Mesenchymal stem cell (in vitro differentiated cells and primary cell): ENCODE measurements at regions not wholly inside any gene's neighbourhood (a gene's known extent, or its start where the extent isn't known, plus 50 kb on each side); places are given as distances from the start of the nearest gene placed in this dataset.

ENCODE experiments used
- DNase-seq: peaks from one replicate; pipeline ENCODE4 v3.0.0-alpha.2; 2013
- H2AFZ ChIP-seq: one replicate; pipeline ENCODE4 v1.6.1; 2013; ENCODE audit warnings: low read depth, mild to moderate bottlenecking, control low read depth, inconsistent platforms, low read length, moderate library complexity
- H2AK5ac ChIP-seq: 2 replicates; pipeline ENCODE4 v1.6.1; 2013; ENCODE audit warnings: low read length, moderate library complexity, mild to moderate bottlenecking, inconsistent platforms; ENCODE audit not compliant: severe bottlenecking
- H2BK120ac ChIP-seq: one replicate; pipeline ENCODE4 v1.6.1; 2013; ENCODE audit warnings: low read depth, mild to moderate bottlenecking, inconsistent platforms, low read length, moderate library complexity
- H2BK12ac ChIP-seq, 2 experiments: one replicate each; pipeline ENCODE4 v1.6.1; 2013; ENCODE audit warnings: inconsistent platforms in 2 of 2, low read length in 2 of 2, mild to moderate bottlenecking in 2 of 2, moderate library complexity in 2 of 2, control low read depth in 1 of 2
- H2BK15ac ChIP-seq: one replicate; pipeline ENCODE4 v1.6.1; 2013; ENCODE audit warnings: mild to moderate bottlenecking, low read depth, inconsistent platforms; ENCODE audit not compliant: poor library complexity, severe bottlenecking
- H2BK5ac ChIP-seq: 2 replicates; pipeline ENCODE4 v1.6.1; 2013; ENCODE audit warnings: low read depth, mild to moderate bottlenecking, low read length, control low read depth, inconsistent platforms; ENCODE audit not compliant: poor library complexity, severe bottlenecking
- H3K14ac ChIP-seq, 2 experiments: one replicate each; pipeline ENCODE4 v1.6.1; 2013; ENCODE audit warnings: inconsistent platforms in 2 of 2, low read length in 2 of 2, control low read depth in 1 of 2, mild to moderate bottlenecking in 1 of 2, moderate library complexity in 1 of 2
- H3K18ac ChIP-seq, 2 experiments: one replicate each; pipeline ENCODE4 v1.6.1; 2013; ENCODE audit warnings: inconsistent platforms in 2 of 2, low read length in 2 of 2, control low read depth in 1 of 2, low read depth in 1 of 2, mild to moderate bottlenecking in 1 of 2
- H3K23ac ChIP-seq, 2 experiments: one replicate each; pipeline ENCODE4 v1.6.1; 2013; ENCODE audit warnings: inconsistent platforms in 2 of 2, low read length in 2 of 2, mild to moderate bottlenecking in 2 of 2, moderate library complexity in 2 of 2, control low read depth in 1 of 2
- H3K27ac ChIP-seq: 2 replicates; pipeline ENCODE4 v1.5.1; 2013; ENCODE audit warnings: mild to moderate bottlenecking, moderate library complexity, low read length, control low read depth, inconsistent platforms; ENCODE audit not compliant: poor library complexity, severe bottlenecking
- H3K27me3 ChIP-seq, 2 experiments: 2 replicates each; pipeline versions ENCODE4 v1.6.1 to v1.7.0; 2013; ENCODE audit warnings: low read length in 2 of 2, mild to moderate bottlenecking in 2 of 2, moderate library complexity in 2 of 2, control low read depth in 1 of 2, inconsistent platforms in 1 of 2; ENCODE audit not compliant: control insufficient read depth in 1 of 2, insufficient read depth in 1 of 2
- H3K36me3 ChIP-seq, 2 experiments: 2 replicates each; pipeline versions ENCODE4 v1.6.1 to v1.7.0; 2013; ENCODE audit warnings: low read length in 2 of 2, control low read depth in 1 of 2, inconsistent platforms in 1 of 2, low read depth in 1 of 2, mild to moderate bottlenecking in 1 of 2; ENCODE audit not compliant: insufficient read depth in 2 of 2, control insufficient read depth in 1 of 2
- H3K4ac ChIP-seq, 2 experiments: one replicate each; pipeline ENCODE4 v1.6.1; 2013; ENCODE audit warnings: inconsistent platforms in 2 of 2, low read length in 2 of 2, mild to moderate bottlenecking in 2 of 2, moderate library complexity in 2 of 2, control low read depth in 1 of 2, low read depth in 1 of 2
- H3K4me1 ChIP-seq: 2 replicates; pipeline ENCODE4 v1.6.1; 2013; ENCODE audit warnings: low read depth, low read length, control low read depth; ENCODE audit not compliant: control insufficient read depth, insufficient read depth
- H3K4me2 ChIP-seq: 2 replicates; pipeline ENCODE4 v1.6.1; 2013; ENCODE audit warnings: low read length, mild to moderate bottlenecking, inconsistent platforms; ENCODE audit not compliant: poor library complexity, severe bottlenecking
- H3K4me3 ChIP-seq, 2 experiments: 2 replicates each; pipeline versions ENCODE4 v1.5.1 to v1.7.0; 2013; ENCODE audit warnings: low read length in 2 of 2, mild to moderate bottlenecking in 2 of 2, control low read depth in 1 of 2, low read depth in 1 of 2; ENCODE audit not compliant: insufficient read depth in 1 of 2
- H3K79me1 ChIP-seq: replicated peaks from 2 replicates; pipeline ENCODE4 v1.6.1; 2013; ENCODE audit warnings: mild to moderate bottlenecking, control low read depth, low read length, inconsistent platforms; ENCODE audit not compliant: poor library complexity, severe bottlenecking
- H3K9ac ChIP-seq: 2 replicates; pipeline ENCODE4 v1.7.0; 2013; ENCODE audit warnings: mild to moderate bottlenecking, low read length, moderate library complexity
- H3K9me3 ChIP-seq: 2 replicates; pipeline ENCODE4 v1.7.0; 2013; ENCODE audit warnings: mild to moderate bottlenecking, low read length; ENCODE audit not compliant: control insufficient read depth
- H4K8ac ChIP-seq: one replicate; pipeline ENCODE4 v1.6.1; 2013; ENCODE audit warnings: inconsistent platforms, mild to moderate bottlenecking, low read length, moderate library complexity
- H4K91ac ChIP-seq: one replicate; pipeline ENCODE4 v1.6.1; 2013; ENCODE audit warnings: mild to moderate bottlenecking, low read length, inconsistent platforms
- WGBS: methylation state at CpG from one replicate; pipeline ENCODE4 v1.1.7; 2013; ENCODE audit warnings: mixed read lengths; 5-methylcytosine and 5-hydroxymethylcytosine counted together

DNA sequence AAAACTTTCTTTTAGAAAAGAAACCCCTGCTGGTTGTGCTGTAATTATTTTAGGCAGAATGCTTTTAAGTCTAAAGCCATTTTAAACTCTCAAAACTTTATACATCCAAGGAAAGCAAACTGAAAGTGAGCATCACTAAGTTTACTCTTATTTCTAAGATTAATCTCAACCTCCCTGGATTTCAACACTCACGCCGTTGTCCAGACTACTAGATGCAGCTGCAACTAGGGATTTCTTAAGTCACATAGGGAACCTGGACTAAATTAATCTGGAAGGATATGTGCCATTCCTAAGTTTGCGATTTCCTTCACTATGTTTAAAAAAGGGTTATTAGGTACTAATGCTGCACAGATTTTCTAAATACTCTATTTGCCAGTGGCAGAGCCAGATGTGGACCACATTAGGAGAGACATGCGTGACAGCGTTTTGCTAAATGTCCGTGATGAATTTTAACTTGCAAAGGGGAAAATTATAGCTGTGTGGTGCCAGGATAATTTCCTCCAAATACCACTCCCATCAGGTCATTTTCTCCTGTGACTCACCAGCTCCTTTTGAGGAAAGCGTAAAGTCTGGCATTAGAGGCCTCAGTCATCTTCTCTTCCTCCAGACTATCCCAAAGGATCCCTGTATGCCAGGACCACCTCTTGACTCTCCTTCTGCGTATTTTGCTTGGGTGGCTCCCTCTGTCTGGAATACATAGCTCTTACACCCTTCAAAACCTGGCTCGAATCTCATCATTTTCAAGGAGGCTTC lies 143.7 kb downstream of the ATL2 start:
- Histone ChIP-seq H3K79me1 (no peaks in the 10 kb centered on the region), H3K27me3 (no peaks in the 10 kb centered on the region), H3K18ac (no peak overlapping the region), H2BK120ac (no peak overlapping the region), H2BK5ac (no peak overlapping the region), H3K36me3 (no peaks in the 10 kb centered on the region), H4K91ac (no peak overlapping the region), H2AK5ac (no peak overlapping the region), H3K14ac (no peak overlapping the region), H2BK12ac (no peak overlapping the region), H3K9ac (peak overlapping the region; percentile 79), H2AFZ (no peak overlapping the region), H4K8ac (no peak overlapping the region), H3K4me2 (no peak overlapping the region), H3K23ac (no peak overlapping the region), H3K9me3 (no peaks in the 10 kb centered on the region), H3K4me3 (peak overlapping the region in 1 of 2 experiments; percentile 65), H3K27ac (no peak overlapping the region), H3K4me1 (peaks cover 2% of the 10 kb centered on the region), H2BK15ac (no peak overlapping the region), H3K4ac (no peak overlapping the region)
- 74% methylated on average over 5 of the region's 9 CpGs for WGBS
- DNase-seq: peak; percentile 48

DNA sequence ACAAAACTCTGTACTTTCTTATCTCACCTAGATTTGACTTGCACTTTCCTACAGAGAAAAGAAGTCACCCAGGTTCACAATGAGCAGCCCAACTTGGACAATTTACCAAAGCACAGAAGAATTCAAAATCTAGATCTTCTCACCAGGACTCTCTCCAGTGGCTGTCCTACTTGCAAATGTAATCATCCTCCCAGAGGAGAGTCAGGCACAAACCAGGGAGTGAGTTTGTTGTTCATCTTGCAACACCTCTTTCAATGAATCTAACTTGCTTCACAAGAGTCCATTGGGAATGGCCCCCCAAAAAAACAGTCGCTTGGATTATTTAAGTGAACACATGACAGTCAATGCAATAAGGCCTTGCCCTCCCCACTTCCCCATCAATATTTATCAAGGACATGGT lies 144.6 kb downstream of the ATL2 start:
- no peak overlapping the region for H3K14ac ChIP-seq
- H3K4ac ChIP-seq: no peak overlapping the region
- no peak for DNase-seq
- H2BK120ac ChIP-seq: no peak overlapping the region
- H3K4me3 ChIP-seq: peak overlapping the region in 1 of 2 experiments; percentile 65
- H4K91ac ChIP-seq: no peak overlapping the region
- no peak overlapping the region for H3K18ac ChIP-seq
- H3K27ac ChIP-seq: no peak overlapping the region
- H2AK5ac ChIP-seq: peak overlapping the region; percentile 73
- H3K23ac ChIP-seq: no peak overlapping the region
- no peaks in the 10 kb centered on the region for H3K79me1 ChIP-seq
- peak overlapping the region; percentile 79 for H3K9ac ChIP-seq
- H3K27me3 ChIP-seq: no peaks in the 10 kb centered on the region
- H2BK12ac ChIP-seq: no peak overlapping the region
- H3K36me3 ChIP-seq: no peaks in the 10 kb centered on the region
- H3K9me3 ChIP-seq: no peaks in the 10 kb centered on the region
- H4K8ac ChIP-seq: no peak overlapping the region
- no peak overlapping the region for H2BK15ac ChIP-seq
- H3K4me2 ChIP-seq: no peak overlapping the region
- no CpG with 5 or more reads among the region's 1 CpG for WGBS
- H3K4me1 ChIP-seq: peaks cover 2% of the 10 kb centered on the region
- H2AFZ ChIP-seq: no peak overlapping the region
- H2BK5ac ChIP-seq: no peak overlapping the region

DNA sequence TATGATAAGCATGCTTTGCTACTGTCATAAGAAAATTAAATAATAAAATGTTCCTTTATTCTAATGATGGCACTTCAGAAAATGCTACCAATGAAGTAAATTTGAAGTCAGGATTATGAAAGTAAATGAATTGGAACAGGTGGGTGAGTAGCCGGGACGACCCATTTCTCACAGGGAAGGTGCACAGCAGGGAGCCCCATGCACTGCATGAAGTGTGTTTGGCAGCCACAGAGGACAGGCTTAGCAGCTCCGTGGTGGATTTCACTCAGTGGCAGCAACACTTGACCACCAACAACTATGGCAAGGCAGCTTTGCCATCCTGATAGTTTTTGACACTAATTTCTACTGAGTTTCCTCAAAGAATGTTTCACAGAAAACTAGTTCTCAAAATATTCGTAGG lies 146.3 kb downstream of the ATL2 start:
- no peaks in the 10 kb centered on the region for H3K27me3 ChIP-seq
- 77% methylated on average over 3 of the region's 4 CpGs for WGBS
- no peak overlapping the region for H2BK5ac ChIP-seq

DNA sequence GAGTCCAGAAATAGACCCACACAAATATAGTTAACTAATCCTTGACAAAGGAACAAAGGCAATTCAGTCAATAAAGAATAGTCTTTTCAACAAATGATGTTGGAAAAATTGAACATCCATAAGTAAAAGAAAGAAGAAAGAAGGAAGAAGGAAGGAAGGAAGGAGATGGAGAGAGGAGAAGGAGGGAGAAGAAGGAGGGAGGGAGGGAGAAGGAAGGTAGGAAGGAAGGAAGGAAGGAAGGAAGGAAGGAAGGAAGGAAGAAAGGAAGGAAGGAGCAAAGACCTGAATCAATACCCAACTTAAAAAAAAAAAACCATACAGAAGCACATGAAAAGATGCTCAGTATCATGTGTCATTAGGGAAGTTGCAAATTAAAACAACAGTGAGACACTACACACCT lies 148.3 kb downstream of the ATL2 start:
- Histone ChIP-seq H3K36me3 (no peaks in the 10 kb centered on the region), H2BK12ac (no peak overlapping the region), H2BK5ac (no peak overlapping the region), H4K91ac (no peak overlapping the region), H3K9ac (no peak overlapping the region), H3K27ac (no peak overlapping the region), H3K9me3 (no peaks in the 10 kb centered on the region), H2BK120ac (no peak overlapping the region), H3K4me3 (no peak overlapping the region), H3K27me3 (no peaks in the 10 kb centered on the region), H3K4me2 (no peak overlapping the region), H3K79me1 (no peaks in the 10 kb centered on the region), H3K18ac (no peak overlapping the region), H2AK5ac (no peak overlapping the region), H2BK15ac (no peak overlapping the region), H2AFZ (no peak overlapping the region), H3K4ac (no peak overlapping the region), H3K4me1 (peaks cover 2% of the 10 kb centered on the region), H3K14ac (no peak overlapping the region), H4K8ac (no peak overlapping the region), H3K23ac (no peak overlapping the region)
- no peak for DNase-seq

More for the DNA sequence above, 146.3 kb downstream of the ATL2 start:
- Histone ChIP-seq H3K14ac (no peak overlapping the region), H2BK120ac (no peak overlapping the region), H2BK15ac (no peak overlapping the region), H3K4ac (no peak overlapping the region), H3K4me1 (peaks cover 2% of the 10 kb centered on the region), H3K4me2 (no peak overlapping the region), H3K9ac (no peak overlapping the region), H4K8ac (no peak overlapping the region), H2BK12ac (peak overlapping the region in 1 of 2 experiments; percentile 59), H3K9me3 (no peaks in the 10 kb centered on the region), H2AK5ac (no peak overlapping the region), H3K27ac (no peak overlapping the region), H3K18ac (no peak overlapping the region), H2AFZ (no peak overlapping the region), H3K36me3 (no peaks in the 10 kb centered on the region), H3K79me1 (no peaks in the 10 kb centered on the region), H4K91ac (no peak overlapping the region), H3K23ac (no peak overlapping the region), H3K4me3 (no peak overlapping the region)
- DNase-seq: no peak
